HEK293T (cell line): ENCODE measurements at regions not wholly inside any gene's neighbourhood (a gene's known extent, or its start where the extent isn't known, plus 50 kb on each side); places are given as distances from the start of the nearest gene placed in this dataset.

Experiments
- ARNT ChIP-seq: fragments of 450-650 bp; IDR thresholded peaks from 2 replicates; pipeline ENCODE4 v1.6.1; 2017; ENCODE audit warnings: mild to moderate bottlenecking
- BHLHE40 ChIP-seq: fragments of 450-650 bp; IDR thresholded peaks from 2 replicates; pipeline ENCODE4 v1.6.1; 2016; ENCODE audit warnings: mild to moderate bottlenecking, moderate library complexity, borderline replicate concordance
- SUZ12 ChIP-seq: fragments of 450-650 bp; IDR thresholded peaks from 2 replicates; pipeline ENCODE4 v1.6.1; 2016; ENCODE audit warnings: mild to moderate bottlenecking

GRCh38 chr15:31752905-31753304, 277.4 kb upstream of the CHRNA7 start:
- no peak for TF ChIP-seq ARNT
- no peak for TF ChIP-seq BHLHE40
- no peak for TF ChIP-seq SUZ12
